Right lobe of liver (tissue), 6 donors: ENCODE measurements at regions not wholly inside any gene's neighbourhood (a gene's known extent, or its start where the extent isn't known, plus 50 kb on each side); places are given as distances from the start of the nearest gene placed in this dataset.

Experiments
- ATAC-seq, 4 donors: fragments of 200-7000 bp; cut with Tn5 transposase; one replicate each; pipeline ENCODE4 v1.9.1; 2020; ENCODE audit warnings: mild to moderate bottlenecking in 4 of 4, moderate library complexity in 4 of 4
- DNase-seq, 3 donors: peaks; one replicate each; pipeline ENCODE4 v3.0.0-alpha.2; 2020
- H3K27ac ChIP-seq, 3 donors: fragments of 200-600 bp; one replicate each; pipeline ENCODE4 v1.8.0; 2022
- H3K27me3 ChIP-seq, 2 donors: fragments of 200-600 bp; one replicate each; pipeline ENCODE4 v1.8.0; 2022
- H3K36me3 ChIP-seq, 4 donors: fragments of 200-600 bp; sonication (generic) in 1 of 4; one replicate each; pipeline versions ENCODE4 v1.5.1 to v1.8.0; 2017 to 2022; ENCODE audit warnings: control low read depth in 1 of 4
- H3K4me1 ChIP-seq, 4 donors: fragments of 200-600 bp; sonication (generic) in 1 of 4; one replicate each; pipeline versions ENCODE4 v1.5.1 to v1.8.0; 2017 to 2022; ENCODE audit warnings: control low read depth in 1 of 4
- H3K4me3 ChIP-seq, 3 donors: fragments of 200-600 bp; one replicate each; pipeline ENCODE4 v1.8.0; 2022
- H3K9me3 ChIP-seq, 4 donors: fragments of 200-600 bp; sonication (generic) in 1 of 4; one replicate each; pipeline versions ENCODE4 v1.5.1 to v1.8.0; 2017 to 2022; ENCODE audit warnings: control low read depth in 1 of 4
- POLR2A ChIP-seq: fragments of 450-650 bp; IDR thresholded peaks from one replicate; pipeline ENCODE4 v1.6.1; 2017; ENCODE audit warnings: antibody characterized with exemption, mild to moderate bottlenecking
- WGBS: methylation state at CpG from one replicate; pipeline ENCODE4 v1.1.6; 2018; ENCODE audit warnings: low coverage, low lambda C conversion rate; ENCODE audit not compliant: insufficient coverage; ENCODE audit errors: missing lambda C conversion rate; 5-methylcytosine and 5-hydroxymethylcytosine counted together
- intact Hi-C, 2 donors: fragments of 100-400 bp; cut with DNase I; formaldehyde crosslinking; loops; one replicate each; pipeline versions ENCODE4 v1.11.2 to v1.14.1; 2022
- TF ChIP-seq, protein P1 (sequence below), 4 donors: fragments of 200-600 bp in 3 of 4; fragments of 450-650 bp in 1 of 4; IDR thresholded peaks; one replicate each; pipeline versions ENCODE4 v1.5.1 to v1.8.0; 2016 to 2022; ENCODE audit warnings: antibody characterized with exemption in 4 of 4, mild to moderate bottlenecking in 2 of 4
- donor health status: DM: no; HTN: yes; CAD: no.
- donor health status: DM: no; HTN: no; CAD: no.
- donor health status: DM: no; HTN: no; CAD: no.
- donor health status: DM: no; HTN: yes; CAD: no.
- donor health status: DM: no; HTN: yes; CAD: no.

GRCh38 chr3:10706156-10706739 is 109.8 kb upstream of the SLC6A11 start:
- WGBS: 13% methylated on average over 3 of the region's 5 CpGs
- ATAC-seq: no peak
- H3K27me3 ChIP-seq: peaks cover 0 to 11% of the 10 kb centered on the region in 2 donors

DNA sequence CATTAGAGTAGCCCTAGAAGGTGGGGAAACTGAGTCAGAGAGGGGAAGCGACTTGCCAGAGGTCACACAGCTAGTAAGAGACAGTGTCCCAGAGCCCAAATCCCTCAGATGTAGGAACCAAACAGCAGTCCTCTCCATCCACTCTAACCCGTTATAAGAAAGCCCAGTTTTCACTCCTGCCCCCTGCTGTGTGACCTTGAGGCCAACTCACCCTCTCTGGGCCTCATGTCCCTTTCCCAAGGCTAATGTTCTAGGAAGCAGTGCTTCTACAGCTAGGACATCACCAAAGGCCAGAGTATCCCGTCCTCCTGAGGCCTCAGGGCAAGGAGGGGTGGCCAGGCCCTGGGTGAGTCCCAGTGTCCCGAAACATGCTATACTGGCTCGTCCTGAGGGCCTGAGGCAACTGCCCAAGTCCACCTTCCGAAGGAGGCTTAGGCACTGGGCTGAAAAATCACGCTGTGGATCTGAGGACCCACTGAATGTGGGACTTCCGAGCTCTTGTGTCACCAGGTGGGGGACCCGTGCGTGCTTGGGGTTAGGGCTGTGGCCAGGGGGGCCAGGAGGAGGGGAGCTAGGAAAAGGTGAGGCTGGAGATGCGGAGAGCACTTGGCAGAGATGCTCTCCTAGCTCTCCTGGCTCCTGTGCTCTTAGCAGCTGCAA is 109.2 kb upstream of the SLC6A11 start:
- WGBS: 40% methylated on average over 9 of the region's 11 CpGs
- TF ChIP-seq POLR2A: no peak
- TF ChIP-seq, protein P1, sequence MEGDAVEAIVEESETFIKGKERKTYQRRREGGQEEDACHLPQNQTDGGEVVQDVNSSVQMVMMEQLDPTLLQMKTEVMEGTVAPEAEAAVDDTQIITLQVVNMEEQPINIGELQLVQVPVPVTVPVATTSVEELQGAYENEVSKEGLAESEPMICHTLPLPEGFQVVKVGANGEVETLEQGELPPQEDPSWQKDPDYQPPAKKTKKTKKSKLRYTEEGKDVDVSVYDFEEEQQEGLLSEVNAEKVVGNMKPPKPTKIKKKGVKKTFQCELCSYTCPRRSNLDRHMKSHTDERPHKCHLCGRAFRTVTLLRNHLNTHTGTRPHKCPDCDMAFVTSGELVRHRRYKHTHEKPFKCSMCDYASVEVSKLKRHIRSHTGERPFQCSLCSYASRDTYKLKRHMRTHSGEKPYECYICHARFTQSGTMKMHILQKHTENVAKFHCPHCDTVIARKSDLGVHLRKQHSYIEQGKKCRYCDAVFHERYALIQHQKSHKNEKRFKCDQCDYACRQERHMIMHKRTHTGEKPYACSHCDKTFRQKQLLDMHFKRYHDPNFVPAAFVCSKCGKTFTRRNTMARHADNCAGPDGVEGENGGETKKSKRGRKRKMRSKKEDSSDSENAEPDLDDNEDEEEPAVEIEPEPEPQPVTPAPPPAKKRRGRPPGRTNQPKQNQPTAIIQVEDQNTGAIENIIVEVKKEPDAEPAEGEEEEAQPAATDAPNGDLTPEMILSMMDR (IDR thresholded peaks at IDR 0.05): no peak
- Histone ChIP-seq H3K4me1 (peaks cover 0 to 5% (median 0%) of the 10 kb centered on the region in 4 donors), H3K27ac (no peak overlapping the region), H3K4me3 (no peak overlapping the region), H3K27me3 (peaks cover 0 to 11% of the 10 kb centered on the region in 2 donors), H3K9me3 (no peaks in the 10 kb centered on the region), H3K36me3 (no peaks in the 10 kb centered on the region)
- ATAC-seq (no peak), DNase-seq (no peak)
- intact Hi-C loops: no loop called here

More at GRCh38 chr3:10706156-10706739, 109.8 kb upstream of the SLC6A11 start:
- no peak for TF ChIP-seq POLR2A
- TF ChIP-seq, protein P1 (IDR thresholded peaks at IDR 0.05): no peak
- Histone ChIP-seq H3K27ac (no peak overlapping the region), H3K36me3 (no peaks in the 10 kb centered on the region), H3K4me1 (peaks cover 0 to 5% (median 0%) of the 10 kb centered on the region in 4 donors), H3K4me3 (no peak overlapping the region), H3K9me3 (no peaks in the 10 kb centered on the region)
- no peak for DNase-seq
- intact Hi-C loops: no loop called here

- no peaks in the 10 kb centered on the region for H3K36me3 ChIP-seq
- no peaks in the 10 kb centered on the region for H3K9me3 ChIP-seq
- TF ChIP-seq, protein P1 (IDR thresholded peaks at IDR 0.05): no peak
- TF ChIP-seq POLR2A: no peak
- H3K27me3 ChIP-seq: peaks cover 0 to 11% of the 10 kb centered on the region in 2 donors
- H3K4me3 ChIP-seq: no peak overlapping the region
- 3% methylated on average over 19 of the region's 93 CpGs for WGBS
- H3K4me1 ChIP-seq: peaks cover 0 to 5% (median 0%) of the 10 kb centered on the region in 4 donors
- no peak overlapping the region for H3K27ac ChIP-seq
- intact Hi-C loops: no loop called here
- ATAC-seq (no peak), DNase-seq (no peak)
Measured at GRCh38 chr3:10707400-10708215, 108.4 kb upstream of the SLC6A11 start.

- Histone ChIP-seq H3K27ac (no peak overlapping the region), H3K36me3 (no peaks in the 10 kb centered on the region), H3K27me3 (peaks cover 0 to 11% of the 10 kb centered on the region in 2 donors), H3K4me1 (peaks cover 0 to 5% (median 0%) of the 10 kb centered on the region in 4 donors), H3K9me3 (no peaks in the 10 kb centered on the region), H3K4me3 (no peak overlapping the region)
- WGBS: 59% methylated on average over 10 of the region's 25 CpGs
- intact Hi-C loops: no loop called here
- no peak for DNase-seq
- TF ChIP-seq, protein P1 (IDR thresholded peaks at IDR 0.05): no peak
- no peak for TF ChIP-seq POLR2A
- ATAC-seq: no peak
Measured at GRCh38 chr3:10708216-10708893, 107.7 kb upstream of the SLC6A11 start.
